H1 (cell line): ENCODE measurements at regions not wholly inside any gene's neighbourhood (a gene's known extent, or its start where the extent isn't known, plus 50 kb on each side); places are given as distances from the start of the nearest gene placed in this dataset.
"Not testable (repeated sequence)": the region's sequence is repeated elsewhere in the genome, so short reads cannot be mapped to it uniquely, and the experiment has no call there.

ENCODE experiments used
- CTCF ChIA-PET: fragments of 300-600 bp; sonication (Branson Sonifier 250); formaldehyde crosslinking; loops from one replicate; lab custom pipeline; 2021; ENCODE audit not compliant: partially characterized antibody; lab: Charles Lee
- POLR2A ChIA-PET: fragments of 300-600 bp; sonication (Branson Sonifier 250); formaldehyde crosslinking; loops from one replicate; lab custom pipeline; 2021; ENCODE audit warnings: inconsistent platforms; ENCODE audit not compliant: partially characterized antibody; lab: Charles Lee
- DNase-seq, 2 experiments: peaks; one replicate each; pipeline versions ENCODE4 v3.0.0 to v3.0.0-alpha.2; 2010 to 2022; ENCODE audit warnings: low spot score in 2 of 2, low read depth in 1 of 2, mixed read lengths in 1 of 2
- FAIRE-seq: peaks from 2 replicates; lab custom pipeline; 2011; peaks lifted over from hg19 to GRCh38; lab: Jason Lieb, UNC
- H2AFZ ChIP-seq: 2 replicates; pipeline ENCODE4 v1.8.1; 2012; ENCODE audit warnings: low read length, inconsistent platforms
- H2AK5ac ChIP-seq: 2 replicates; pipeline ENCODE4 v1.6.1; 2013; ENCODE audit warnings: low read depth, low read length
- H2BK120ac ChIP-seq: replicated peaks from 2 replicates; pipeline ENCODE3; 2013; ENCODE audit warnings: low read depth, low read length, inconsistent platforms
- H2BK12ac ChIP-seq: 2 replicates; pipeline ENCODE4 v1.6.1; 2013; ENCODE audit warnings: low read depth, low read length
- H2BK15ac ChIP-seq: 2 replicates; pipeline ENCODE4 v1.6.1; 2013; ENCODE audit warnings: low read length
- H2BK20ac ChIP-seq: 2 replicates; pipeline ENCODE4 v1.6.1; 2013; ENCODE audit warnings: low read length
- H2BK5ac ChIP-seq: 2 replicates; pipeline ENCODE4 v1.6.1; 2013; ENCODE audit warnings: low read depth, low read length
- H3K14ac ChIP-seq: 2 replicates; pipeline ENCODE4 v1.6.1; 2013; ENCODE audit warnings: inconsistent platforms; ENCODE audit not compliant: insufficient read length
- H3K18ac ChIP-seq: 2 replicates; pipeline ENCODE4 v1.6.1; 2013; ENCODE audit warnings: low read length; ENCODE audit errors: extremely low read depth
- H3K23ac ChIP-seq: 2 replicates; pipeline ENCODE4 v1.6.1; 2013; ENCODE audit warnings: inconsistent platforms; ENCODE audit not compliant: insufficient read length
- H3K23me2 ChIP-seq: 2 replicates; pipeline ENCODE4 v1.6.1; 2013; ENCODE audit warnings: low read depth, low read length
- H3K27ac ChIP-seq: 2 replicates; pipeline ENCODE4 v1.6.1; 2011; ENCODE audit warnings: low read depth, low read length, inconsistent platforms
- H3K27me3 ChIP-seq, 4 experiments: replicated peaks in 1 of 4; 1 replicate in 1 of 4; 2 replicates in 3 of 4; pipeline versions ENCODE4 v1.6.1 to v1.8.1; 2011 to 2013; ENCODE audit warnings: low read length in 3 of 4, mild to moderate bottlenecking in 3 of 4, inconsistent platforms in 2 of 4, mixed read lengths in 2 of 4, moderate library complexity in 1 of 4; ENCODE audit not compliant: control insufficient read depth in 3 of 4, insufficient read depth in 3 of 4; ENCODE audit errors: extremely low read depth in 1 of 4
- H3K36me3 ChIP-seq, 4 experiments: 2 replicates each; pipeline versions ENCODE4 v1.6.1 to v1.8.1; 2011 to 2013; ENCODE audit warnings: mild to moderate bottlenecking in 4 of 4, low read length in 3 of 4, moderate library complexity in 2 of 4, control low read depth in 1 of 4, inconsistent platforms in 1 of 4; ENCODE audit not compliant: insufficient read depth in 4 of 4, control insufficient read depth in 2 of 4
- H3K4ac ChIP-seq: replicated peaks from 2 replicates; pipeline ENCODE3; 2013; ENCODE audit warnings: low read length, low read depth, mixed read lengths, inconsistent platforms; ENCODE audit not compliant: insufficient read length
- H3K4me1 ChIP-seq, 4 experiments: replicated peaks in 1 of 4; 1 replicate in 1 of 4; 2 replicates in 3 of 4; pipeline versions ENCODE4 v1.6.1 to v1.8.1; 2011 to 2013; ENCODE audit warnings: low read length in 3 of 4, inconsistent platforms in 2 of 4, mixed read lengths in 1 of 4; ENCODE audit not compliant: insufficient read depth in 4 of 4, control insufficient read depth in 3 of 4
- H3K4me2 ChIP-seq, 2 experiments: 2 replicates each; pipeline versions ENCODE4 v1.6.1 to v1.8.1; 2011 to 2013; ENCODE audit warnings: low read depth in 2 of 2, low read length in 2 of 2, control low read depth in 1 of 2, inconsistent platforms in 1 of 2, mild to moderate bottlenecking in 1 of 2; ENCODE audit not compliant: insufficient read depth in 1 of 2
- H3K4me3 ChIP-seq, 4 experiments: fragments of 200-600, 300-600 bp in 1 of 4; sonication (generic), shearing (Covaris generic), sonication (Bioruptor Twin) in 1 of 4; 2 replicates each; pipeline versions ENCODE4 v1.5.1 to v1.8.1; 2011 to 2016; ENCODE audit warnings: low read length in 4 of 4, low read depth in 3 of 4, control low read depth in 2 of 4, inconsistent platforms in 2 of 4, mild to moderate bottlenecking in 2 of 4, mixed read lengths in 1 of 4, moderate library complexity in 1 of 4; ENCODE audit not compliant: insufficient read depth in 2 of 4; ENCODE audit errors: extremely low read depth in 1 of 4
- H3K56ac ChIP-seq: replicated peaks from 2 replicates; pipeline ENCODE3; 2013; ENCODE audit warnings: low read depth, mild to moderate bottlenecking, mixed read lengths, low read length, inconsistent platforms; ENCODE audit not compliant: insufficient read length
- H3K79me1 ChIP-seq: 2 replicates; pipeline ENCODE4 v1.6.1; 2013; ENCODE audit warnings: low read depth, low read length, control low read depth
- H3K79me2 ChIP-seq, 2 experiments: 2 replicates each; pipeline versions ENCODE4 v1.6.1 to v1.8.1; 2012 to 2013; ENCODE audit warnings: low read length in 2 of 2, mild to moderate bottlenecking in 2 of 2, inconsistent platforms in 1 of 2; ENCODE audit not compliant: insufficient read depth in 2 of 2, control insufficient read depth in 1 of 2
- H3K9ac ChIP-seq, 4 experiments: replicated peaks in 1 of 4; 1 replicate in 1 of 4; 2 replicates in 3 of 4; pipeline versions ENCODE4 v1.6.1 to v1.8.1; 2011 to 2013; ENCODE audit warnings: low read depth in 3 of 4, low read length in 3 of 4, control low read depth in 2 of 4, mild to moderate bottlenecking in 2 of 4, moderate library complexity in 2 of 4, inconsistent platforms in 1 of 4; ENCODE audit errors: extremely low read depth in 1 of 4
- H3K9me3 ChIP-seq, 2 experiments: 2 replicates each; pipeline versions ENCODE4 v1.6.1 to v1.8.1; 2012 to 2013; ENCODE audit warnings: mild to moderate bottlenecking in 2 of 2, moderate library complexity in 2 of 2, control low read depth in 1 of 2, inconsistent platforms in 1 of 2, low read depth in 1 of 2, low read length in 1 of 2, mixed read lengths in 1 of 2; ENCODE audit not compliant: insufficient read depth in 2 of 2
- H4K20me1 ChIP-seq, 2 experiments: replicated peaks in 1 of 2; 2 replicates each; pipeline versions ENCODE3 to v1.8.1; 2011 to 2013; ENCODE audit warnings: inconsistent platforms in 2 of 2, low read length in 2 of 2, mild to moderate bottlenecking in 1 of 2; ENCODE audit not compliant: insufficient read depth in 2 of 2, control insufficient read depth in 1 of 2
- H4K5ac ChIP-seq: 2 replicates; pipeline ENCODE4 v1.6.1; 2013; ENCODE audit warnings: low read length, low read depth, mixed read lengths, inconsistent platforms; ENCODE audit not compliant: insufficient read length
- H4K8ac ChIP-seq: 2 replicates; pipeline ENCODE4 v1.8.0; 2013; ENCODE audit warnings: mild to moderate bottlenecking, moderate library complexity, low read length, inconsistent platforms; ENCODE audit not compliant: insufficient read depth; ENCODE audit errors: extremely low read depth
- H4K91ac ChIP-seq: replicated peaks from 2 replicates; pipeline ENCODE3; 2013; ENCODE audit warnings: low read length, mixed read lengths, inconsistent platforms; ENCODE audit not compliant: insufficient read length
- WGBS, 2 experiments: shearing (Covaris generic) in 1 of 2; methylation state at CpG; one replicate each; pipeline versions ENCODE4 v1.1.6 to v1.1.7; 2013 to 2015; ENCODE audit warnings: low lambda C conversion rate in 2 of 2, mixed read lengths in 2 of 2, inconsistent platforms in 1 of 2, low coverage in 1 of 2, missing lambda C conversion rate in 1 of 2; ENCODE audit not compliant: insufficient replicate concordance in 2 of 2, insufficient coverage in 1 of 2, insufficient read length in 1 of 2; ENCODE audit errors: extremely low coverage in 1 of 2, missing lambda C conversion rate in 1 of 2; 5-methylcytosine and 5-hydroxymethylcytosine counted together

DNA sequence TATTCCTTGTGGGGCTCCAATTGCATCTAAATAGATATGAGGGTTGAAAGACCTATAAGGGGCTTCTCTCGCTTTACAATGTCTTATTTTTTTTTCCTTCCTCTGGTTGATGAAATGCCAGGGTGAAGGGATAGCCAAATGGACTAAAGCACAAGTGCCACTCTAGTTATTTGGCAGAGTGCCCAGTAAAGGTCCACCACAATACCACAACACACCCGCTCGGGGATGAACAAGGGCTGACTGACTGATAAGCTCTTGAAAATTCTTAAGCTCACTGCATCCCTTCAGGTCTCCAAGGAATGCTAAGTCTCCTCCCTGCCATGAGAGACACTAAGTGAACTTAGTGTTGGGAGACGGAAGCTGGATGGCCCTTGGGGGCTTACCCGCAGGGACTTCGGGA lies 121.0 kb upstream of the CCNG1 start:
- H3K79me1 ChIP-seq, POLR2A ChIA-PET, H2AFZ ChIP-seq, H3K4me3 ChIP-seq, H3K18ac ChIP-seq, H4K91ac ChIP-seq, H3K14ac ChIP-seq, H3K79me2 ChIP-seq, H3K4ac ChIP-seq, H4K8ac ChIP-seq, H3K56ac ChIP-seq, H2BK120ac ChIP-seq, H3K36me3 ChIP-seq, H2BK5ac ChIP-seq, H3K4me1 ChIP-seq, H2BK12ac ChIP-seq, H2AK5ac ChIP-seq, H4K20me1 ChIP-seq, H3K23ac ChIP-seq, H2BK15ac ChIP-seq, H4K5ac ChIP-seq, H3K23me2 ChIP-seq, H2BK20ac ChIP-seq, DNase-seq, H3K9ac ChIP-seq, H3K27me3 ChIP-seq, H3K27ac ChIP-seq, H3K4me2 ChIP-seq, FAIRE-seq, H3K9me3 ChIP-seq: not testable (repeated sequence)
- 96% methylated on average over 6 of the region's 6 CpGs; no CpG with 5 or more reads in 1 of the 2 experiments for WGBS, 2 experiments
- CTCF ChIA-PET = interaction anchor here (1.3 to 3.5 kb wide), 3 partner anchors 10 to 31 kb away, joined by 3 to 24 read pairs (median 9); no protein-coding TSS in a partner anchor
